COLO668 (cell line): ENCODE measurements at regions not wholly inside any gene's neighbourhood (a gene's known extent, or its start where the extent isn't known, plus 50 kb on each side); places are given as distances from the start of the nearest gene placed in this dataset.

Source experiments
- DNase-seq: peaks from one replicate; lab custom pipeline; 2025; ENCODE audit not compliant: unreplicated experiment; lab: John Stamatoyannopoulos, UW

DNA sequence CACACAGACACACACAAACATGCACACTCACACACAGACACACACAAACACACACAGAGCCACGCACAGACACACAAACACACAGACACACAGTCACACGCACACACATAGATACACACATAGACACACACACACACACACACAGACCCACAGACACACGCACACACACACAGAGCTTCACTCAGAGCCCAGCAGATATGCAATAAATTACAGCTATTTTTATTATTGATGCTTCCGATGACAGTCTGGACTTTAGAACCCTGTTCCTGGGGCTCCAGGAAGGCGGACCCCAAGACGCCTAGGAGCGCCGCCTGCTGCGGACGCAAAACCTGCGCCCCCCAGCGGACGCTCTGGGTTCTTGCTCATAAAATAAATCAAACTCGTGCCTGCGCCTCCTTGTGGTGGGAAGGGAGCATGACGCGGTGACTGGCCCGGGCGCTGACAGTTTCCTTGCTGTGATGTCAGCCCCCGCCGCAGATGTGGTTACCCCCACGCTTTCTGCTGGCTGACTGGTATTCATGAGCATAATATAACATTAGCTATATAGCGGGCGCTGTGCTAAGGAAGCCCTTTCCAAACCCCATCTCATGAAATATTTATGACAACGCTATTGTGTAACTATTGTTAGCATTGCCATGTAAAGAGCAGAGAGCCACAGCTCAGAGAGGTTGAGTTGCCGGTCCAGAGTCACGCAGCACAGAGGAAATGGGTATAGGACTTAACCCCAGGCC lies 64.4 kb upstream of the TM9SF2 start:
- DNase-seq: peak; percentile 94

DNA sequence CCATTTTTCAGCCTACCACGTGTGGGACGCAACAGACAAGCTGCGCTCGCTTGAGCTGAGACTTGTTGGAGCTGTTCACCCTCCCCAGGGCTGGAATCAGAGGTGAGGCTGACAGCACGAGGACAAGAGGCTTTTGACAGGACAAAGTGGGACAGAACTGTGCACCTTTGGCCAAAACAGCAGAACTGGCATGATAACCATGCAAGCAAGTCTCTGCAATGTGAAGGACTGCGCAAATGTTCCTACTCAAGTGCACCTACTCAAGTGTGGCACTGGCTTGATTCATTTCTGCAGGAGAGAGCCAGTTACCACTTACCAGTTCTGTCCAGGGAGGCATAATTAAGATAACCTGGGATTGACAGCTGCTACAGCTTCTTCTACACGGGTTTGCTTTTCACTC lies 62.2 kb upstream of the TM9SF2 start:
- DNase-seq: no peak

DNA sequence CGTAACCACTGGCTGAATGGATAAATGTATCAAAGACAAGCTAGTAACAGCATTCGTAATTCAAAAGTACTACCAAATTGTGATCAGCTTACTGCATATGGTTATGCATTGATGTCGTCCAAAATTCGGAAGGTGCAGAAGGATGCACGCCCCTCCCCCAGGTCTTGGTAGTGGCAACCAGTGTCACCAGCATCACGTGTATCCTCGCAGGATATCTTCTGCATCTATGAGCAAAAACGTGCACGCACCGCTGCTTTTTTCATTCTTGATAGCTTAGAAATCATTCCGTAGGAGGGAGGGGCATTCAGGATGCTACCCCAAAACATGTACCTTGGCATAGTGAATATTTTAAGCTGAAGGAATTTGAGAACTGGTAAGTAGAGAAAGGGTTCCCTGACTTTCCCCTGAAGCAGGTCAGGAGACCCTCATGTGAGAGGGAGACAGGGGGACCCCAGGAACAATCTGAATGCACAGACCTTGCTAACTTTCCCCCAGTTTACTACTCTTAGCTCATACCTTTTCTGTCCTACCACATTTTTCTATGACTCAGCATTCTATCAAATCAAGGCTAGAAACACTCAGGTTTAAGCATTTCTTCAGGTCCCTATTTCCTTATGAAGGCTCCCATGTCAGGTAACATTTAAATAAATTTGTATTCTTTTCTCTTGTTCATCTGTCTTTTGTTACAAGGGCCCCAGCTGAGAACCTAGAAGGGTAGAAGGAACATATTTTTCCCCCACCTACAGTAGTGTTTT lies 61.2 kb upstream of the TM9SF2 start:
- no peak for DNase-seq

DNA sequence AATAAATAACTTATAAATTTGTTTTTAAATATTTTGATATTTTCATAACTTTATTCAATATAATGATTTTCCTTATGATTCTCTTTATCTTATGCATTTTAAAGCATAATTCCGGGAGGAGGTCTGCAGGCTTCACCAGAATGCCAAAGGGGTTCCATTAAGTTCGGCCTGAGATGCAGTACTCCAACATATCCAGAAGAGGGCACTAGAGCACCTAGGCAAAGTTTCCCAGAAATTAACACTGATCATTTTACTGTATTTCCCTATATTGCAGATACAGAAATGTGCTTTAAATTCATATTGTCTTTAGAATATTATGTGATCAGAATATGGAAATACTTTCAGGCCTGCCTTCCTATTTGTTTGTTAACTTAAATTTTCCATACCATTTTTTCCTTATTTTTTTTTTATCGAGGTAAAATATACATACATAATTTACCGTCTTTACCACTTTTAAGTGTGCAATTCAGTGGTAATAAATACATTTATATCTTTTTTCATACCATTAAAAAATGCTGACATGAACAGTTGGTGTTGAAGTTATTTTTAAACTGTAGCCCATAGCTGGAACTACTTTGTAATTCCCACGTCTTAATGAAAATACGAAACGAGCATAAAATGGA lies 58.9 kb upstream of the TM9SF2 start:
- peak; percentile 48 for DNase-seq

DNA sequence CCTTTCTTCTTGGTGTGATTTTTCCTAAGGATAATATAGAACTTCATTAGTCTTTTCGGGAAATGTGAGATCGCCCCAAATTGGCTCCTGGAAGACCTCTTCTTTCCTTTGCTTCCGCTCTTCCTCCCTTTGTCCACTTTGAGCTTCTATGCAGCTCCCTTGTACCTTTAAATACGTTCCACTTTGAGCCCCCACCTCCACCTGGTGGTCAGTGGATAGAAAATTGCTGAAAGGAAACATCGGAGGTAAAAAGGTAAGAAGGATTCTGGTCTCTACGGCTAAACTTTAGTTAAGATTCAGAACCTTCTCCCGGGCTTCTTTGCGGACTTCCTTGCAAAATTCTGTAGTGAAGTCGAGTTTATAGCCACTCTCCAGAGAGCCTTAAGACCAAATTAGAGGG lies 55.0 kb upstream of the TM9SF2 start:
- DNase-seq: no peak

DNA sequence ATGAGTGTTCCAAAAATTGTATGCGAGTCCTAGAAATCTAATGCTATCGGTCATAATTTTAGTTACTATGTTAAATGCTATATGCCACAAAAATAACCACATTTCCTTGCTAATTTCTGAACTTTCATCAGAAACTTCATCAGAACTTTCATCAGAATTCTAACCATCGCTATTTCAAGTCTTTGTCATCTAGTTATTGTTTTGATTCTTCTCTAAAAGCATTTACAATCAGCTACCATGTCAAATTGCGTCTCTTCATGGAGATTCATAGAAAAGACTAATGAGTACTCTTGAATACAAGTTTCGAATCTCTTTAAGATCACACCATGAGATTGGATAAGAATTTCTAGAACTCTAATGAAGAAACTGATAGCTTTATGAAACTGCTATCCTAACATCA lies 52.7 kb upstream of the TM9SF2 start:
- DNase-seq: no peak

DNA sequence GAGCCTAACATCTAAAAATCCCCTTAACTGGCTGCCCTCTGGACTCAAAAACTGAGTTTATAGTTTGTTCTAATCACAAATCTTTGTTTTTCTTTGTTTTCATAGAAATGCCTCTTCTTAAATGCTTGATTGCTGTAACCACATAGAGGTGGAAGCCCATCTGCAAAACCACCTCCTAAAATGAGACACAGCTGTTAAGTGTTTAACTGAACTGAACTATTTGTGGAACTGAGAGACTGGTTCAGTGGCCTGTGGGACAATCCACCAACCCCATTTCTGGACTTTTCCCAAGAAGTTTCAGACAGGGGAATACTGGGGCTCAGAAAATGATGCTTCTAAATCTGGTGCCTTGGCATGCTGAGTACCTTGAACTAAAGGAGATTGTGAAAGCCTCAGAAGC lies 50.9 kb upstream of the TM9SF2 start:
- DNase-seq: no peak
